HG03135 (cell line): ENCODE measurements at regions not wholly inside any gene's neighbourhood (a gene's known extent, or its start where the extent isn't known, plus 50 kb on each side); places are given as distances from the start of the nearest gene placed in this dataset.

Experiments
- ATAC-seq: cut with Tn5 transposase; IDR thresholded peaks from one replicate; pipeline ENCODE4 v1.9.1; 2021; ENCODE audit warnings: mild to moderate bottlenecking, moderate library complexity; ENCODE audit not compliant: unreplicated experiment

DNA sequence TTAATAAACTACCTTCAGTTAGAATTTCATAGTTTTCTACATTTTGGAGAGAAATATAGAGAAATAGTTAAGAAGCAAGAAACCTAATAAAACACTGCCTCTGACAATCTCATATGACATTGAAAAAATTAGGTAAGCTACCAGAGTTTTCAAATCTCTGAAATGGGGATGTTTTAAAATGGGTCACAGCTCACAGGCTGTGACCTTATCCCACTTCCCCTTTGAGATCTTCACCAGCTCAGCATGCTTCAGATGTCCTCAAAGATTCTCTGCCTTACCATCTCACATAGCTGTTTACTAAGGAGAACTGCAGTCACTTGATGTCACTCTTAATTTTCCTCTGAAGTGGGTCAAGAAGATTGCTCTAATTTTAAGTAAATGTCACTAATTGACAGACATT lies 717.8 kb downstream of the JRKL start:
- ATAC-seq: no peak

GRCh38 chr11:97109078-97109477 lies 719.3 kb downstream of the JRKL start:
- ATAC-seq: no peak

- no peak for ATAC-seq
Observed at GRCh38 chr11:97110376-97110775, 720.6 kb downstream of the JRKL start.

- ATAC-seq: no peak
Observed at GRCh38 chr11:97111559-97111958, 721.7 kb downstream of the JRKL start.

DNA sequence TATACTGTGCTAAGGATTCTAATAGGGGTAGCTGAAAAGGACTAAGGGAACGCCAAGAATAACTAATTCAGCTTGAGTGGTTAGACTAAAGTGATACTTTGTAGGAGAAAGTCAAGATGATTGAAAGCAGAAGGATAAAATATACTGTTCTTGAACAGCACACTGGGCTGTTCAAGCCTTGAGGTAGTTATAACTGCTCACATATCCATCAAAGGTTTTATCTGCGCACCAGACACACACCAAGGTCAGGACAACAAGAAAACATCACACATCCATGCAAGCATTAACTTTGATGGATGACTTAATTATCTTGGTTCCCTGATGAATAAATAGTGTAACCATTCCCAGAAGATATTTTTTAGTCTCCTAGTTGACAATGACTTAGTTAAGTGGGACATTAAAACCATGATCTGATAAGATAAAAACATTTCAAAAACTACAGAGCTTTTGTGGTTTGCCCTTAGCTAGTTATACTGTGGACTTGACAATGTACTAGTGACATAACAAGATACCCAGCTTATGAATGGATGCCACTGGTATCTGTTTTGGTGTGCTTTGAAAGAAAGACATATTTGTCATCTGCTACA lies 728.9 kb downstream of the JRKL start:
- no peak for ATAC-seq

GRCh38 chr11:97123237-97123636 lies 733.4 kb downstream of the JRKL start:
- no peak for ATAC-seq

GRCh38 chr11:97136067-97136466 lies 746.3 kb downstream of the JRKL start:
- ATAC-seq: no peak

- no peak for ATAC-seq
Observed at GRCh38 chr11:97140885-97141494, 751.2 kb downstream of the JRKL start.

DNA sequence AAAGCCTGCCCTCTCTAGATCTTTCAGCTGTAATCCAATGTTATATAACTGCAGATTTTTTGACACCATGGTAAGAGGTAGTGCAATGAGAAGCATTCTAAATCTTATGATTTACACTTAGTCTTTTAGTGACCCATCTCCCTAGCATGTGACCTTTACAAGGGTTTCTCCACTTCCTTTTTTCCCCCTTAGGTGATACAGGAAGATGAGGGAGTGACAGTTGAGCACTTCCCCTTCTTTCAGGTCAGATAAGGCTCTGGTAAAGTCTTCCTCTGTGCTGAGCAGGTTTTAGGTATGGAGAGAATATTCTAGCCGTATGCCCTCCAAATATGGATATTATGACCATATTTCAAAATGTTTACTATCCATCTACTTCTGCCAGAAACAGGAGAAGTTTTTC lies 753.6 kb downstream of the JRKL start:
- no peak for ATAC-seq

GRCh38 chr11:97149741-97150140 lies 759.9 kb downstream of the JRKL start:
- ATAC-seq: no peak

DNA sequence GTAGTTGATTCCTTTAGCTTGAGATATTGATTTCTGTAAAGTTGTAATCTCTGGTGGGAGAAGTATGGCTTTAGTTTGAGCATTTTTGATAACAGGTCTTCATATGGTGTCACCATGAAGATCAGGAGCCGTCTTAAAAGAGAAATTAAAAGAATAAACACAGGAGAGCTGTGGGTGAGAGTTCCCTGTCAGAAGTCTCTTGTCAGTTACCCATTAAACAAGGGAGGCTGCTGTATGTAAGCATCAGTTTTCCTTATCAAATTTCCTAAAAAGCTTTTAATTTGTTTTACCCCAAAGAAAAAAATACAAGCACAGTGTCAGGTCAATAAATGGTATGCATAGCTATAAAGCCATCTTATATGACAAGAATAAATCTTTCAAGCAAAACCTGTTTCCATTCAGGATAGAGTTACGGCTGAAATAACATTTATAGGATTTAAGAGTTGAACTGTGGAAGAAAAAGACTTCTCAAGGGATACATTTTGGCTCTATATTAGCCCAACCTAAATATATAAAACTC lies 767.5 kb downstream of the JRKL start:
- ATAC-seq: no peak

GRCh38 chr11:97158243-97158642 lies 768.4 kb downstream of the JRKL start:
- ATAC-seq: no peak

GRCh38 chr11:97163631-97164191 lies 773.9 kb downstream of the JRKL start:
- ATAC-seq: no peak

- ATAC-seq: no peak
Observed at GRCh38 chr11:97201743-97202612, 812.2 kb downstream of the JRKL start.

- ATAC-seq: no peak
Observed at GRCh38 chr11:97202613-97203292, 812.9 kb downstream of the JRKL start.

DNA sequence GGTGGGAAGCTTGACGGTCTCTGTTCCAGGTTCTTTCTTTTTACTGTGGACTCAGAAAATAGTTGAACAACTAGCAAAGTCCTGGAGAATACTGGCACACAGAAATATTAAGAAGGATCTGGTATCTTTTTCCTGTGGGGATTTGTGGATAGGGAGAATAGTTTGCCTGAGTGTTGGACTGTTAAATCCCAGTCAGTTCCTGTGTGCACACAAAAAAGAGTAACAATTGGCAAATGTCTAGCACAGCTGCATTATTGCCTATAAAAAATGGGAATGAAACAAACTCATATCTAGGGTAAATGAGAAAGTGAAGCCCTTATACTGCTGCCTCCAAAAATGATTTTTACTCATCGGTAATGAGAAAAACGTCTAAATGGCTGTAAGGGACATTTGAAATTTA lies 828.2 kb downstream of the JRKL start:
- no peak for ATAC-seq

DNA sequence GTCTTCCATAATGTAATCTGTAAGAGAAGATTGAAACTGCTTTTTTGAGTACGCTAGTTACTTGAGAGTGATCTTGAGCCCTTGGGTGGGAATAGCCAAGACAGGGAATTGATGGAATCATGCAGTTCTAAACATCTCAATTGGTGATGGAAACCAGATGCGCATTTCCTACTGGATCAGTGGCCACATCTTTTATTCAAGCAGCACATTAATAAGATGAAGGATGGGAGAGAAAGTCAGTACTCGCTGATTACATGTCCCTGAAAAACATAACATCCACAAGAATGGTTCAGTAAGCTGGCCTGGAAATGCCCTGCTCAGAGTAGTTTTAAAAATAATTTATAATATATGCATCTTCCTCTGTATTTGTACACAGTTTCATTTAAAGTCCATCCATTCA lies 833.8 kb downstream of the JRKL start:
- ATAC-seq: no peak

DNA sequence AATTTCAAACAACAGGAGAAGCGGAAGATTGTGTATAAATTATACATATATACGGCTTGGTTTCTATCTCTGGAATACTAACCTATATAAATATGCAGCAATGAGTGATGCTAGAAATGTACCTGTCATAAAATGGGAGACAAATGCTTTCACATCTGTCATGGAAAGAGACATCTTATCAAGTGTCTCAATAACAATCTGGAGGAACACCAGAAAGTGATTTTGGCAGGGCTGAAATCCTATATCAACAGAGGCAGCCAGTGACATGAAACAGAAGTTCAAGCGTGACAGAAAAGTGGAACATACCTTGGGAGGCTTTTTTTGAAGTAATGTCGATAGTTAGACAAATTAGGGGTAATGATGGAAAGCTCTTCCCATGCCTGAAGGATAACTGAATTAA lies 834.6 kb downstream of the JRKL start:
- no peak for ATAC-seq

GRCh38 chr11:97225794-97226193 lies 836.0 kb downstream of the JRKL start:
- no peak for ATAC-seq

GRCh38 chr11:97229936-97230335 lies 840.1 kb downstream of the JRKL start:
- no peak for ATAC-seq

- ATAC-seq: no peak
Observed at GRCh38 chr11:97231231-97231630, 841.4 kb downstream of the JRKL start.
